GM12873 (cell line): ENCODE measurements at regions not wholly inside any gene's neighbourhood (a gene's known extent, or its start where the extent isn't known, plus 50 kb on each side); places are given as distances from the start of the nearest gene placed in this dataset.

Experiments
- CTCF ChIP-seq: IDR thresholded peaks from 2 replicates; pipeline ENCODE4 v1.5.1; 2012; ENCODE audit warnings: low read depth, mild to moderate bottlenecking, moderate library complexity, low read length, control low read depth; ENCODE audit not compliant: insufficient read depth; ENCODE audit errors: missing control alignments

- no peak for TF ChIP-seq CTCF
These were observed 54.4 kb downstream of the UNCX start for GRCh38 chr7:1286946-1287645.

- TF ChIP-seq CTCF = no peak
These were observed 55.1 kb downstream of the UNCX start for GRCh38 chr7:1287752-1288201.

GRCh38 chr7:1288390-1288995 lies 55.8 kb downstream of the UNCX start:
- TF ChIP-seq CTCF = no peak

- TF ChIP-seq CTCF = no peak
These were observed 56.4 kb downstream of the UNCX start for GRCh38 chr7:1288996-1289551.

- TF ChIP-seq CTCF = no peak
These were observed 57.0 kb downstream of the UNCX start for GRCh38 chr7:1289666-1290025.

GRCh38 chr7:1290026-1290678 lies 57.5 kb downstream of the UNCX start:
- no peak for TF ChIP-seq CTCF

GRCh38 chr7:1290679-1291356 lies 58.1 kb downstream of the UNCX start:
- no peak for TF ChIP-seq CTCF
